T-helper 1 cell treated with Interleukin-12 subunit alpha and Interleukin-12 subunit beta and Interleukin-4 antibody, amounts not matched to agents 30 ng/mL and 1 ng/mL, for 36 hours (primary cell): ENCODE measurements at regions not wholly inside any gene's neighbourhood (a gene's known extent, or its start where the extent isn't known, plus 50 kb on each side); places are given as distances from the start of the nearest gene placed in this dataset.

Experiments used
- intact Hi-C: fragments of 100-400 bp; cut with micrococcal nuclease; formaldehyde crosslinking; loops from one replicate; pipeline ENCODE4 v1.15.1; 2024

DNA sequence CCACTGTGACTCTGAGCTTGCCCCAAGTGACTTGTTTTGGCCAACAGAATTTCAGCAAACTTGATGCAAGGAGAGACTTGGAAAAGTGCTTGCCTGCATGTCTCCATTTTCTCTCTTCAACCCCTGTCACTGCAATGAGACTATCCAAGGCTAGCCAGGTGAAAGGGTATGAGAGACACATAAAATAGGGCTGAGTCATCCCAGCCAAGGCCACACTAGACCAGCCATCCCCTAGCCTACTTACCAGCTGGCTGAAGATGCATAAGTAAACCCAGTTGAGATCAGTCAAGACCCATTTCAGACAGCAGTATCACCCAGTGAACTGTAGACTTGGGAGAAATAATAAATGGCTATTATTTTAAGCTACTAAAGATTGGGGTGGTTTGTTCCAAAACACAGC, 52.9 kb upstream of the VLDLR start:
- intact Hi-C loops, result no loop called here

DNA sequence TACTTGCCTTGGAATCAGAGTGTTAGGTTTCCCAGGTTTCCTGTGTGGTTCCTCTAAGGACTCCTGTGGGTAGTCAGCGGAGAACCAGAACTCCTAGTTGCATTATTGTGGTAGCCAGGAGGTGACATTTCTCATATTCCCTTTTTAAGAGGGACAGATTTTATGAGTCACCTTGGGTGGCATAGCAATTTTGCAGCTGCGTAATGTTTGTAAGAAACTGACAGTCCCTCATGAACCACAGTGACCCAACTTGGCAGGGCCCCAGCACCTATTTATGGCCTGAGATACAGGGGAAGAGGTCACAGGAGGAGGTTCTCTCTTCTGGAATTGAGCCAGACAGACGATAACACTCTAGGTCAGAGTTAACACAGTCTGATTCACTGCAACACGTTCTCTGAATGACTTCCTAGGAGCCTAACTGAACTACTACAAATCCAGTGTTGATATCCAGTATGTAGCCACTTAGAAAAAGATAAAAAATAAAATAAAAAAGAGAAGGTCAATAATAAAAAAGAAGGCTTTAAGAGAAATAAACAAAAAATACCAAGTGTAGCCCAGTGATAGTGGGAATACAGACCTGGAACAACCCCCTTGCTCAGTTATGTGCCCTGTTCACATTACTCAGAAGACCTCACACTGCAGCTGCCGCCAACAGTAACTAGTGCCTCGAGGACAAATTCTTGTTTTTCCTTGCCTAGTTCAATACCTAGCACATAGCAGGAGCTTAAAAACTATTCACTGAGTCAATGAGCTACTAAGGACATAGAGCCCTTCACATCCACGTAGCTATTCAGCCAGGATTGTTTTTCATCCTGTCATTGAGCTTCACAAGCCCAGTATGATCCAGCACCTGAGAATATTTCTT, 50.7 kb upstream of the VLDLR start:
- intact Hi-C loops, result no loop called here
